DMS53 (cell line): ENCODE measurements at regions not wholly inside any gene's neighbourhood (a gene's known extent, or its start where the extent isn't known, plus 50 kb on each side); places are given as distances from the start of the nearest gene placed in this dataset.

Experiments
- DNase-seq: peaks from one replicate; lab custom pipeline; 2025; lab: John Stamatoyannopoulos, UW

- DNase-seq, result no peak
Observed at GRCh38 chr14:51398898-51399297, 158.9 kb downstream of the TMX1 start.

GRCh38 chr14:51400139-51400538 is 160.1 kb downstream of the TMX1 start:
- DNase-seq, result no peak

DNA sequence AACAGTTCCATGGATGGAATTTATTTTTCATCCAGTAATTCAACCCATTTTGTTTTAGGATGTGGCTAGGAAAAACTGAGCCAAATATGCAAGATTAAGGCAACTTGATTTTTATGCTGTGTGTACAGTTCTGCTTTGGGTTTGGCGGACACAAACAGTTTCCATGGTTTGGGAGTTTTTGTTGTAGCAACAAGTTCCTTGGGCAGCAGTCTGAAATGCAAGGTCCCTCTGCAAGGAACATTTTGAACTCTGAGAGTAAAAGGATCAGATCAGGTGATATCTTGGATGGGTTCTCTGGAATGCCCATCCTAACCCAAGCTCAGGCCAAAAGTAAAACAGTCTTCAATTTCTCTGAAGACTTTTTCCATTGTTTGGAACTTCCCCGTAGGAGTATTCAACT is 161.2 kb downstream of the TMX1 start:
- DNase-seq, result no peak

- DNase-seq, result no peak
Observed at GRCh38 chr14:51401756-51402155, 161.7 kb downstream of the TMX1 start.

DNA sequence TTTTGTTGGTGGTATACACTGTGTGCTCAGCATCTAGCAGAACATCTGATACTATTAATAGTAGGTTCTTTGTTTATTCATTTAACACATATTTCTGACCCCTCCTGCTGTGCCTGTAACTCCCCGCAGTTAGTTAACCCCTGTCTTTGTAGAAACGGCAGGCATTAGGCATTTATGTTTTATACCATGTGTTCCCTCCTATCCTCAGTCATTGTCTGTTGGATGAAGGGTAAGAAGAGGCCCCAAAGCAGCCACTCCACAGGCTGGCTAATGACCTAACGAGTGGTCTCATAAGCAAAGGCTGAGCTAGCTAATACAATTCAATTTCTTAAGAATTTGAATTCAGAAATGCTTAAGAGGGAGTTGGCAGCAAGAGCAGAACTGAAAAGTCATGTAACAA is 170.8 kb downstream of the TMX1 start:
- DNase-seq, result no peak

GRCh38 chr14:51419685-51420084 is 179.6 kb downstream of the TMX1 start:
- peak; percentile 25 for DNase-seq

GRCh38 chr14:51422704-51423103 is 182.7 kb downstream of the TMX1 start:
- no peak for DNase-seq

DNA sequence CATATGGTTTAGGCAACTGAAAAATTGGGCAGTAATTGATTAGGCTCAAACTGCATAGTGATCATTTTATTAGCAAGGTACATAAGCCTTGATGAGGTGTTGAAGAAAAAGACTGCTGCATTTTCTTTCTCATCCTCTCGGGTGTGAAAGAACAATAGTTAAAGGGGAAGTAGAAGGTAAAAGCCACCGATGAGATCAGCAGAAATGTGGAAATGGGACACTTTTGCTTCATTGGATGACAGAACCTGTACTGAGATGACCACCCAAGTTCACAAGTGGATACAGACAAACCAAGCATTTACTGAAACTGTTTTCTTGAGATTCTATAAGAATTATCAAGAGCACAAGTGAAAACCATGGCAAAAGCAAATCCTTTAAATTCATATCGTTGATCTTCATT is 184.0 kb downstream of the TMX1 start:
- no peak for DNase-seq

- no peak for DNase-seq
Observed at GRCh38 chr14:51424561-51425251, 184.7 kb downstream of the TMX1 start.

DNA sequence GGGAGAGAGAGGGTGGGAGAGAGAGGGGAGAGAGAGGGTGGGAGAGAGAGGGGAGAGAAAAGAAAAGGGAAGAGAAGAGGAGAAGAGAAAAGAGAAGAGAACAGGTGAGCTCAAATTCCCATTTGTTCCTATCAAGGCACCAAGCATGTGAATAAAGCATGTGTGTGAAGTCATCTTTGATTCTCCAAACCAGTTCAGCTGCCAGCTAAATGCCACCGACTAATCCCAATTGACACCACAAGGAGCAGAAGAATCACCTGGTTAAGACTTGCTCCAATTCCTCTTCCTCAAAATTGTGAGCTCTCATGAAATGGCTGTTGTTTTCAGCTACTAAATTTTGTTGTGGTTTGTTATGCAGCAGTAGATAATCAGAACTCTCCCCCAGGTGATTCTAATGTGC is 188.9 kb downstream of the TMX1 start:
- DNase-seq, result no peak

DNA sequence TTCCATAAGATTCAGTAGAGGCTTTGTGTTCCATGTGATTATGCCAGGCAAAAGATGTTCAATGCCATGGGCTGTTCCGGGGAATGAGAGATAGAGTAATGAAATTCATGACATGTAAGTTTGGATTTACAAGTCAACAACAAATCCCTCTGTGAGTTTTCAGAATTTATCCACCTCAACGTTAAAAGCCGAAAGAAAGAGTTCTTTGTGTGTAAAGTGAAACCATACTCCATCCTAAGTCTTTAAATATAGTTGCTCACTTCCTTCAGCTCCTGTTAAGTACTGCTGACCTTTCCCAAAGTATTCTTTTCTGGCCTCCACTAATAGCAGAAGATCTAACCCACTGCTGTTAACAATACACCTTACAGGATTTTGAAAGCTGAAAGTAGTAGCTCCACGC is 190.0 kb downstream of the TMX1 start:
- no peak for DNase-seq

- no peak for DNase-seq
Observed at GRCh38 chr14:51430633-51431032, 190.6 kb downstream of the TMX1 start.

- DNase-seq, result no peak
Observed at GRCh38 chr14:51431033-51431709, 191.1 kb downstream of the TMX1 start.

- DNase-seq, result no peak
Observed at GRCh38 chr14:51431741-51432140, 191.7 kb downstream of the TMX1 start.

GRCh38 chr14:51432302-51432948 is 192.4 kb downstream of the TMX1 start:
- peak; percentile 6 for DNase-seq

DNA sequence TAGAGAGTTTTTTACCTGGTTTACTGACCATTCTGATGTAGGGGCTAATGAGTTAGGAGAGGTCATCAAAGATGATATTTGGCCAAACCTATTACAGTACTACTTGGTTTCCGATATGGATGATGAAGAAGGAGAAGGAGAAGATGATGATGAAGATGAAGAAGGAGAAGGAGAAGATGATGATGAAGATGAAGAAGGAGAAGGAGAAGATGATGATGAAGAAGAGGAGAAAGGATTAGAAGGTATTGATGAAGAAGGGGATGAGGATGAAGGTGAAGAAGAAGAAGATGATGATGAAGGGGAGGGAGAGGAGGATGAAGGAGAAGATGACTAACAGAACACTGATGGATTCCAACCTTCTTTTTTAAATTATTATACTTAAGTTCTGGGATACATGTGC is 196.6 kb downstream of the TMX1 start:
- no peak for DNase-seq

DNA sequence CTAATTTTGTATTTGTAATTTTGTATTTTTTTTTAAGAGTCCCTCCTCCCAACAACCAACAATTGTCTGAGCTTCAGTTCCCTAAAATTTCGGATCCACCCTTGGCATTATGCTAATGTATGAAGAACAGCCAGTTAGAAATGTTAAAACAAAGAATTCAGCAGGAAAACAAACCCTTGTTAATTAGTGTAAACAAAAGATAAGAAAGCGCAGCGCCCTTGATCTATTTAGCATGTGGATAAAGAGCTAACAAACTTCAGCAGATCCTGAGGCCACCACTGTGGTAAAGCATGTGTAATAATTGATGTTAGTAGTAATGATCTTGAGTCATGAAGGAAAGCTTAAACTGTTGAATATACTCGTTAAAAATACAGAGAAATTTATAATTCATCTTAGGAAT is 199.8 kb downstream of the TMX1 start:
- DNase-seq, result no peak

GRCh38 chr14:51441001-51441400 is 201.0 kb downstream of the TMX1 start:
- no peak for DNase-seq

DNA sequence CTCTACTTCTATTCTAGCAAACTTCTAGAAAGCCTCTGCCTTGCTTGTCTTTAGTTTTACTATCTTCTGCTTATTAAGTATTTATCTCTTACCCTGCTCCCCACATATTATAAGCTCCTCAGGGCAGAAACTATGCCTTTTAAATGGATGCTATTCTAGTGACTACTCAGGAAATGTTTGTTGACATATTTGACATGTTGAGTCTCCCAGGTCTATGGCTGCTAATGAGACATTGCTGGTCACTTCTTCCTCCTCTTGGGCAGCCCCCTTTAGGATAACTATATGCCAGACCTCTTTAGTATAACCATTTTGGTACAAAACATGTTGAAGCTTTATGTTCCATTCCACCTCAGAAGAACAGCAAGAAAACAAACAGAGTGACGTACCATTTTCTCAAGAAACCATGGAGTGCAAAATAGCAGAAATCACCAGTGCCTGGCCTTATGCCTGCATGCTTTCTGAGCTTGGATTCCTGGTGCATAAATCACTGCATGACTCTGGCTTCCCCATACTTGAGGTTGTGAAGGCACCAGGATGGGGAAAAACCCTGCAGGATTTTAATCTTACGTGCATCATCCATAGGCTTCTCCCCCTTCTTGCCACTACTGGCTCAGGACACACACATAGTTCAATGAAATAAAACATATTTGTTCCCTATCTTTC is 202.6 kb downstream of the TMX1 start:
- no peak for DNase-seq

DNA sequence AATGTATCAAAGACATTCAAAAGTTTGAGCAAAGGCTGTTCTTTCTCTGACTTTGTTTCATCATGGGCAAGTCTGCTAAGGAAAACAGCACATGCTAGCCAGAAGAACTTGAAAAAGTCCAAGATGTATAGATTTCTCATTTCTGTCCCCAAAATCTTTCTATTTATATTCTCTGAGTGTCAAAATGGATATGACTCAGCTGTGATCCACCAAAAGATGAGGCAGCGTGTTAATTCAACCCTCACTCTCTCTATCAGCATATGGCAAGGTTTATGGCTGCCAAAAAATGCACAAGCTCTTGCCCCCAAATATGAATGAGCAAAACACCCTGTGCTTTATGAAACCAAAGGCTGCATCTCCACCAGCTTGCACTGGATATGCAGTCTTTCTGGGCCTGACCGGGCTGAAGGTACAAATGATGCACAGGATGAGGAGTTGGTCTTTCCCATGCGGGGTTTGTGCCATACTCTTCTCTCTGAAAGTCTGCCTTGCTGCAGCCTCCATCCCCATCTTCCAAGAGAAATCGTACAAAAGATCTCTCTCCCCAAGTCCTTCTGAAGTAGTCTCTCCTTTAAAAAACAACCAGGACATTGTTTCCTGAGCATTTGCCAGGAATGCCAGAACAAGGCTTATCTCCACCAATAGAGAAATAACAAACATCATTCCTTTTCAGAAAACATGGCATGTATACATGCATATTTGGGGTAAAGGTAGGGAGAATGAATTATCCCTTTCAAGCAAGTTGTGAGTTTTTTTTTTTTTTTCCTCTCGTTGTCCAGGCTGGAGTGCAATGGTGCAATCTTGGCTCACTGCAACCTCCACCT is 203.4 kb downstream of the TMX1 start:
- DNase-seq, result no peak

- no peak for DNase-seq
Observed at GRCh38 chr14:51444353-51445000, 204.4 kb downstream of the TMX1 start.

DNA sequence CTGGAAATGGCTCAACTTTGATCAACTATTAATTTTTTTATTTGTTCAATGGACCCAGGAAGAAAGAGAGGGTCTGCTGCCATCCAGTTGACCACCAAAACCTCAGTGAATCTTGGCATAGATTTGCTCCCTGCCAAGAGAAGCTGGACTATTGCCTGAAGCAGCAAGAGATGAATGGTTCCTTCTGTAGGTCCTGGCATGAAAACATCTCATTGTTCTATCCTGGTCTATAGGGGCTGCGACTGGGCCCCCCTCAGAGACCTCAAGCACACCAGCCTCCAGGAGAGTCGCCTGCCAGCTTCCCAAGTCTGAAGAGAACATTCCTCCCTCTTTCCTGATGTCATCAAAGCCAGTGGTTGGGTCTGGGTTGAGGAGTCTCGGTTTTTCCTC is 204.9 kb downstream of the TMX1 start:
- no peak for DNase-seq
